ENCODE measurements at regions not wholly inside any gene's neighbourhood (a gene's known extent, or its start where the extent isn't known, plus 50 kb on each side); places are given as distances from the start of the nearest gene placed in this dataset.
"Not testable (repeated sequence)": the region's sequence is repeated elsewhere in the genome, so short reads cannot be mapped to it uniquely, and the experiment has no call there.

GRCh38 chr5:28414619-28415018, 1376.2 kb upstream of the CDH9 start:
- H3K4me3 ChIP-seq (ENCODE audit: low read length): no peak overlapping the region
- TF ChIP-seq ZNF274 (IDR thresholded peaks at IDR 0.05; ENCODE audit: low read depth, low read length): no peak

DNA sequence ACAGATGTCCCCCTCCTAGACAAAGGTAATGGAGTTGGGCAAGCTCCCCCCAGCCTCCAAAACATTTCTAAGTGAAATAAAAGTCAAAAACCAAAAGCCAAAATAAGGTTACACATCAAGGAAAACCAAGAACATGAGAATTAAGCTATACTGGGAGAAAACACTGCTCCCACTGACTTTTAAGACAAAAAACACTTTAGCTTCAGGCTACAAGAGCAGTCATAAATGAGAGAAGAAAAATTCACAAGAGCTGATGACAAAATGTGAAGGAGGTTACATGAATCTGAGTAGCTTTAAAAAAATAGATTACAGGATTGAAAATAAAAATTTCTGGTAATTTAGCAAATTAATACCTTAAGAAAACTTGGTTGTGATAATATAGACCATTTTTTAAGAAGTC, 1370.3 kb upstream of the CDH9 start:
- no peak overlapping the region for H3K4me3 ChIP-seq (ENCODE audit: low read length)
- no peak for TF ChIP-seq ZNF274 (IDR thresholded peaks at IDR 0.05; ENCODE audit: low read depth, low read length)

- no peak for TF ChIP-seq ZNF274 (IDR thresholded peaks at IDR 0.05; ENCODE audit: low read depth, low read length)
- H3K4me3 ChIP-seq (ENCODE audit: low read length): no peak overlapping the region
Observed at GRCh38 chr5:28408186-28408585, 1369.8 kb upstream of the CDH9 start.

- no peak for TF ChIP-seq ZNF274 (IDR thresholded peaks at IDR 0.05; ENCODE audit: low read depth, low read length)
- no peak overlapping the region for H3K4me3 ChIP-seq (ENCODE audit: low read length)
Observed at GRCh38 chr5:28404363-28405071, 1366.1 kb upstream of the CDH9 start.

DNA sequence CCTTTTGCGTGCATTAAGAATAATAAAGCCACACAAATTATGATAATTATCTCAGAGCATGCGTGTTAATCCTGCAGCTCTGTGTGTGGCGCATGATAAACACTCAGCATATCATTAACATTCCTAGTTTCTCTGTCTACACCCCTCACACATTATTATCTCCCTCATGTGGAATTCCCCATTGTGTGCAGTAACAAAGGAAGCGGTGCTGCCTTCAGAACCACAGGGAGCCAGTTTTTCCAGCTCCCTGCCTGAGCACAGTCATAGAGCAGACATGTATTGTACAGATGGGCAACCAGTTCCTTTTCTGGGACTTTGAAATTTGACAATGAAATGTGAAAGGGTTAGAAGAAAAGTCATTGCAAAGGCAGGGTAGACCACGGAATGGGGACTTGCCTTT, 1365.5 kb upstream of the CDH9 start:
- H3K4me3 ChIP-seq (ENCODE audit: low read length): no peak overlapping the region
- TF ChIP-seq ZNF274 (IDR thresholded peaks at IDR 0.05; ENCODE audit: low read depth, low read length): no peak

- no peak for TF ChIP-seq ZNF274 (IDR thresholded peaks at IDR 0.05; ENCODE audit: low read depth, low read length)
- no peak overlapping the region for H3K4me3 ChIP-seq (ENCODE audit: low read length)
Observed at GRCh38 chr5:28402590-28403301, 1364.4 kb upstream of the CDH9 start.

DNA sequence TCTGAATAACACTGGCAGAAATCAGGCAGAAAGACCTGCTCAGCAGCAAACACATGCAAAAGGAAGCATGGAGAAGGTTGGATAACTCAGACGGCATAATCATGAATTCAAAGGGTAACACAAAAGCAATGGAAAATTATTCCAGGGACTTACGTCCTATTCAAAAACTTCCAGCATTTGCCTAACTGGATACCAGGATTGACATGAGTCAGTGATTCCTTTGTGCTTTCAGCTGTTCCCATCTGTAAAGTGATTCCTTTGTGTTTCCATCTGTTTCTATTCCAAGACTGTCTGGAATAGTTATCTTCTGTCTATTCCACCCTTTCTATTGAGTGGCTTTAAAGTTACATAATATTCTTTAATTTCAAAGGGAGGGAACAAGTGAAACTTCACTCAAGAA, 1361.7 kb upstream of the CDH9 start:
- no peak for TF ChIP-seq ZNF274 (IDR thresholded peaks at IDR 0.05; ENCODE audit: low read depth, low read length)
- no peak overlapping the region for H3K4me3 ChIP-seq (ENCODE audit: low read length)

- no peak for TF ChIP-seq ZNF274 (IDR thresholded peaks at IDR 0.05; ENCODE audit: low read depth, low read length)
Observed at GRCh38 chr5:28399211-28399610, 1360.8 kb upstream of the CDH9 start.

GRCh38 chr5:28398185-28398584, 1359.8 kb upstream of the CDH9 start:
- no peak overlapping the region for H3K4me3 ChIP-seq (ENCODE audit: low read length)
- TF ChIP-seq ZNF274 (IDR thresholded peaks at IDR 0.05; ENCODE audit: low read depth, low read length): no peak

More at GRCh38 chr5:28399211-28399610, 1360.8 kb upstream of the CDH9 start:
- no peak overlapping the region for H3K4me3 ChIP-seq (ENCODE audit: low read length)

GRCh38 chr5:28397502-28397941, 1359.1 kb upstream of the CDH9 start:
- H3K4me3 ChIP-seq (ENCODE audit: low read length): no peak overlapping the region
- no peak for TF ChIP-seq ZNF274 (IDR thresholded peaks at IDR 0.05; ENCODE audit: low read depth, low read length)

- TF ChIP-seq ZNF274 (IDR thresholded peaks at IDR 0.05; ENCODE audit: low read depth, low read length): no peak
- H3K4me3 ChIP-seq (ENCODE audit: low read length): no peak overlapping the region
Observed at GRCh38 chr5:28391277-28391676, 1352.9 kb upstream of the CDH9 start.

DNA sequence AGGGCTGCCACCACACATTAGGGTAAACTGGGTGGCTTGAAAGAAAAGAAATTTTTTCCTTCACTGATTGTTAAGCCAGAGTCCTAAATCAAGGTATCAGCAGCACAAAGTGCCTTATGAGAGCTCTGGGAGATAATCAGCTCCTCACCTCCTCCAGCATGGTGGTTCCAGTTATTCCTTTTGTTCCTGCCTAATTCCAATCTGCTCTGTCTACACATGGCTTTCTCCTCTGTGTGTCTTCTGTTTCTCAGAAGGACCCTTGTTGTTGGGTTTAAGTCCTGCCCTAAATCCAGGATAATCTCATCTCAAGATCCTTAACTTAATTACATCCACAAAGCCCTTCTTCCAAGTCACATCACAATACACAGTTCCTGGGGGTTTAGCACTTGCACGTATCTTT, 1352.0 kb upstream of the CDH9 start:
- TF ChIP-seq ZNF274 (IDR thresholded peaks at IDR 0.05; ENCODE audit: low read depth, low read length): no peak
- no peak overlapping the region for H3K4me3 ChIP-seq (ENCODE audit: low read length)

DNA sequence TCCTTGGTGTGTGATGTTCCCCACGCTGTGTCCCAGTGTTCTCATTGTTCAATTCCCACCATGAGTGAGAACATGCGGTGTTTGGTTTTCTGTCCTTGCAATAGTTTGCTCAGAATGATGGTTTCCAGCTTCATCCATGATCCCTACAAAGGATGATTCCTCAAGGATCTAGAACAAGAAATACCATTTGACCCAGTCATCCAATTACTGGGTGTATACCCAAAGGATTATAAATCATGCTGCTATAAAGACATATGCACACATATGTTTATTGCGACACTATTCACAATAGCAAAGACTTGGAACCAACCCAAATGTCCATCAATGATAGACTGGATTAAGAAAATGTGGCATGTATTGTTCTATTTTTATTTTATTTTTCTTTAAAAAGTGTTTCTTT, 1351.3 kb upstream of the CDH9 start:
- not testable (repeated sequence) for H3K4me3 ChIP-seq (ENCODE audit: low read length)

GRCh38 chr5:28388428-28388827, 1350.0 kb upstream of the CDH9 start:
- no peak overlapping the region for H3K4me3 ChIP-seq (ENCODE audit: low read length)
- no peak for TF ChIP-seq ZNF274 (IDR thresholded peaks at IDR 0.05; ENCODE audit: low read depth, low read length)

DNA sequence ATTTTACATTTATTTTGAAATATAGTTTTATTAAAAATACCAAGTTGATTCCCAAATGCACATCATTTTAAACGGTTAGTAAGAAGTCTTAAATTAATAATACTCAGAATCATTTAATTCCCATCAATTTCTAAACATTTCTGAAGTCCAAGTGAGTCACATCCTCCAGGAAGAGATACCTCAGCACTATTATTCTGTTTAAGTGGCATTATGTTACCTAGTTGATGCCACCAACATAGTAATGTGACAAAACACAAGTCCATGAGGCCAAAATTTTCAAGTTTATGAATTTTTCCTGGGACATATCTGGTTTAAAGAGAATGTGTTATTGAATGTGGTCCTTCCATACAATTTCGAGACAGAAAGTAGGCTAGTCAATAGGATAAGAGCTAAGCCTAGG, 1348.3 kb upstream of the CDH9 start:
- no peak overlapping the region for H3K4me3 ChIP-seq (ENCODE audit: low read length)
- no peak for TF ChIP-seq ZNF274 (IDR thresholded peaks at IDR 0.05; ENCODE audit: low read depth, low read length)
